Tibial nerve (tissue), 3 donors: ENCODE measurements at regions not wholly inside any gene's neighbourhood (a gene's known extent, or its start where the extent isn't known, plus 50 kb on each side); places are given as distances from the start of the nearest gene placed in this dataset.

Experiments
- CTCF ChIP-seq, 5 experiments: fragments of 200-600 bp in 3 of 5; fragments of 450-650 bp in 2 of 5; sonication (generic) in 3 of 5; IDR thresholded peaks; one replicate each; pipeline ENCODE4 v1.5.1; 2016 to 2019; ENCODE audit warnings: antibody characterized with exemption in 5 of 5, mild to moderate bottlenecking in 3 of 5, moderate library complexity in 2 of 5
- POLR2A ChIP-seq, 2 donors: fragments of 450-650 bp; IDR thresholded peaks; one replicate each; pipeline ENCODE4 v1.6.1; 2017; ENCODE audit warnings: antibody characterized with exemption in 2 of 2, mild to moderate bottlenecking in 2 of 2, moderate library complexity in 2 of 2

- no peak for TF ChIP-seq CTCF (IDR thresholded peaks at IDR 0.05)
- no peak for TF ChIP-seq POLR2A (IDR thresholded peaks at IDR 0.05)
Observed at GRCh38 chr9:86659413-86660046, 287.8 kb downstream of the GAS1 start.
